HG02973 (cell line): ENCODE measurements at regions not wholly inside any gene's neighbourhood (a gene's known extent, or its start where the extent isn't known, plus 50 kb on each side); places are given as distances from the start of the nearest gene placed in this dataset.
"Not testable (repeated sequence)": the region's sequence is repeated elsewhere in the genome, so short reads cannot be mapped to it uniquely, and the experiment has no call there.

Experiments
- ATAC-seq: cut with Tn5 transposase; IDR thresholded peaks from one replicate; pipeline ENCODE4 v1.9.1; 2021; ENCODE audit warnings: moderate library complexity; ENCODE audit not compliant: unreplicated experiment

- ATAC-seq: no peak
These were observed 138.6 kb downstream of the SPRY1 start for GRCh38 chr4:123535037-123535748.

GRCh38 chr4:123536225-123536624 is 139.6 kb downstream of the SPRY1 start:
- no peak for ATAC-seq

GRCh38 chr4:123537906-123538402 is 141.4 kb downstream of the SPRY1 start:
- ATAC-seq: not testable (repeated sequence)

- no peak for ATAC-seq
These were observed 149.3 kb downstream of the SPRY1 start for GRCh38 chr4:123545667-123546572.

- ATAC-seq: no peak
These were observed 150.0 kb downstream of the SPRY1 start for GRCh38 chr4:123546573-123547060.

GRCh38 chr4:123547216-123548165 is 150.9 kb downstream of the SPRY1 start:
- no peak for ATAC-seq

- no peak for ATAC-seq
These were observed 156.7 kb downstream of the SPRY1 start for GRCh38 chr4:123553279-123553678.

- no peak for ATAC-seq
These were observed 157.4 kb downstream of the SPRY1 start for GRCh38 chr4:123553733-123554637.

- no peak for ATAC-seq
These were observed 158.2 kb downstream of the SPRY1 start for GRCh38 chr4:123554801-123555232.

GRCh38 chr4:123555233-123555806 is 158.7 kb downstream of the SPRY1 start:
- ATAC-seq: no peak

- no peak for ATAC-seq
These were observed 159.2 kb downstream of the SPRY1 start for GRCh38 chr4:123555807-123556273.

- ATAC-seq: no peak
These were observed 159.9 kb downstream of the SPRY1 start for GRCh38 chr4:123556526-123556925.

- ATAC-seq: no peak
These were observed 161.4 kb downstream of the SPRY1 start for GRCh38 chr4:123557857-123558536.

GRCh38 chr4:123558865-123559264 is 162.3 kb downstream of the SPRY1 start:
- ATAC-seq: no peak

GRCh38 chr4:123559955-123560871 is 163.6 kb downstream of the SPRY1 start:
- ATAC-seq: no peak

- no peak for ATAC-seq
These were observed 164.9 kb downstream of the SPRY1 start for GRCh38 chr4:123561525-123561924.

GRCh38 chr4:123562994-123563750 is 166.6 kb downstream of the SPRY1 start:
- no peak for ATAC-seq
